HepG2 (cell line): ENCODE measurements at regions not wholly inside any gene's neighbourhood (a gene's known extent, or its start where the extent isn't known, plus 50 kb on each side); places are given as distances from the start of the nearest gene placed in this dataset.

Source experiments
- DDIT3 ChIP-seq: sonication (generic); formaldehyde crosslinking; IDR thresholded peaks from 2 replicates; pipeline ENCODE4 v1.4.0; 2020; ENCODE audit warnings: mild to moderate bottlenecking, missing genetic modification reagents
- ESRRA ChIP-seq: sonication (generic); formaldehyde crosslinking; IDR thresholded peaks from 2 replicates; pipeline ENCODE4 v1.5.1; 2020; ENCODE audit warnings: mild to moderate bottlenecking, low read depth, missing genetic modification reagents
- FLYWCH1 ChIP-seq: sonication (generic); formaldehyde crosslinking; IDR thresholded peaks from 2 replicates; pipeline ENCODE4 v1.8.1; 2023; ENCODE audit warnings: mild to moderate bottlenecking, missing genetic modification reagents
- GRHL1 ChIP-seq: sonication (generic); formaldehyde crosslinking; conservative IDR thresholded peaks from 2 replicates; pipeline ENCODE4 v1.8.0; 2022; ENCODE audit warnings: missing genetic modification reagents
- KDM3A ChIP-seq: IDR thresholded peaks from 2 replicates; pipeline ENCODE4 v1.6.1; 2018; ENCODE audit warnings: low read depth, missing compliant biosample characterization
- MIER2 ChIP-seq: IDR thresholded peaks from 2 replicates; pipeline ENCODE4 v1.6.1; 2016; ENCODE audit warnings: missing biosample characterization, missing genetic modification reagents
- NFE2 ChIP-seq: sonication (generic); formaldehyde crosslinking; IDR thresholded peaks from 2 replicates; pipeline ENCODE4 v1.4.0; 2020; ENCODE audit warnings: missing genetic modification reagents
- SIX4 ChIP-seq: sonication (generic); formaldehyde crosslinking; IDR thresholded peaks from 2 replicates; pipeline ENCODE4 v1.4.0; 2020; ENCODE audit warnings: missing genetic modification reagents
- ZBED4 ChIP-seq: sonication (generic); formaldehyde crosslinking; IDR thresholded peaks from 2 replicates; pipeline ENCODE4 v1.4.0; 2020; ENCODE audit warnings: missing genetic modification reagents, borderline replicate concordance
- ZBTB2 ChIP-seq: sonication (generic); formaldehyde crosslinking; IDR thresholded peaks from 2 replicates; pipeline ENCODE4 v1.8.0; 2022; ENCODE audit warnings: low read depth, missing genetic modification reagents
- ZNF367 ChIP-seq: sonication (generic); formaldehyde crosslinking; IDR thresholded peaks from 2 replicates; pipeline ENCODE4 v1.4.0; 2020; ENCODE audit warnings: missing genetic modification reagents, borderline replicate concordance
- ZNF430 ChIP-seq: sonication (generic); formaldehyde crosslinking; IDR thresholded peaks from 2 replicates; pipeline ENCODE4 v1.9.0; 2021; ENCODE audit warnings: mild to moderate bottlenecking, missing genetic modification reagents
- ZNF710 ChIP-seq: sonication (generic); formaldehyde crosslinking; IDR thresholded peaks from 2 replicates; pipeline ENCODE4 v1.5.0; 2020; ENCODE audit warnings: mild to moderate bottlenecking, missing genetic modification reagents, borderline replicate concordance
- ZNF766 ChIP-seq: sonication (generic); formaldehyde crosslinking; IDR thresholded peaks from 2 replicates; pipeline ENCODE4 v1.5.0; 2020; ENCODE audit warnings: missing genetic modification reagents, borderline replicate concordance
- TF ChIP-seq, protein P1 (sequence below): sonication (generic); formaldehyde crosslinking; IDR thresholded peaks from 2 replicates; pipeline ENCODE4 v1.4.0; 2020; ENCODE audit warnings: missing genetic modification reagents, borderline replicate concordance

DNA sequence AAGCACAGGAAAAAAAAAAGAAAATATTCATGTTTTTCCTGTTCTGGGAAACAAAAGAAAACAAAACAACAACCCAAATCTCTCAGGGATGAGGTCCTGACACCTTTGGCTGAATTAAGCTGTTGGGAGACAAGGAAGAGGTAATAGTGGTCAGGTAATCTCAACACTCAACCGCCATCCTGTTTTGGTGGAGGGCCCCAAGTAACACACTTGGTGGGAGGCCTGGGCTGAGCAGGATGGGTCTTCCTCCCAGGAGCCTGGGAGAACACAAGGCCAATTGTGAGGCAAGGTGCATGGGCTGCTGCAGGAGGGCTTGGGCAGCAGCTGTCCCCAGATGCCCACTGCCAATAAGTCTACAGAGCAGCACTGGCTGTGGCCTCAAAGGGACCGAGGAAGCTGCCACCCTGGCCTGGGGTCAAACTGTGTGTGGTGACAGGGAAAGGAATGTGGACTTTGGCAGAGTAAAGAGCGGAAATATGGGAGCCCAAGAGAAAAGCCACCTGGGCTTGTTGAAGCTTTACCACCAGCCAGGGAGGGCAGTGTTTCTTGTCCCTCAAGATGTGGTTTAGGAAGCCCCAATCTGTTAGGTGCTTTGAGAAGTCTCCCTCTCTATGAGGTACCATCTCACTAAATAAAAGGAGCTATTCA, 93.5 kb upstream of the SLC25A13 start (continued):
- TF ChIP-seq GRHL1 (CRISPR knock-in tag) (no peak), ZNF367 (CRISPR knock-in tag) (no peak), ZBTB2 (CRISPR knock-in tag) (no peak), ZNF710 (CRISPR knock-in tag) (no peak), DDIT3 (CRISPR knock-in tag) (no peak), KDM3A (CRISPR knock-in tag) (peak; percentile 87; the same call in 1 of the 2 replicates), SIX4 (CRISPR knock-in tag) (peak; percentile 66; the same call in 1 of the 2 replicates), NFE2 (CRISPR knock-in tag) (no peak), FLYWCH1 (CRISPR knock-in tag) (no peak), ZNF430 (CRISPR knock-in tag) (peak; percentile 87), MIER2 (CRISPR knock-in tag) (peak; percentile 84; the same call in 1 of the 2 replicates), ZNF766 (CRISPR knock-in tag) (0 out of 2 replicates have a peak, but pooled peaks have one; percentile 46), ZBED4 (CRISPR knock-in tag) (peak; percentile 29; the same call in 1 of the 2 replicates), ESRRA (CRISPR knock-in tag) (0 out of 2 replicates have a peak, but pooled peaks have one; percentile 35)
- TF ChIP-seq, protein P1, sequence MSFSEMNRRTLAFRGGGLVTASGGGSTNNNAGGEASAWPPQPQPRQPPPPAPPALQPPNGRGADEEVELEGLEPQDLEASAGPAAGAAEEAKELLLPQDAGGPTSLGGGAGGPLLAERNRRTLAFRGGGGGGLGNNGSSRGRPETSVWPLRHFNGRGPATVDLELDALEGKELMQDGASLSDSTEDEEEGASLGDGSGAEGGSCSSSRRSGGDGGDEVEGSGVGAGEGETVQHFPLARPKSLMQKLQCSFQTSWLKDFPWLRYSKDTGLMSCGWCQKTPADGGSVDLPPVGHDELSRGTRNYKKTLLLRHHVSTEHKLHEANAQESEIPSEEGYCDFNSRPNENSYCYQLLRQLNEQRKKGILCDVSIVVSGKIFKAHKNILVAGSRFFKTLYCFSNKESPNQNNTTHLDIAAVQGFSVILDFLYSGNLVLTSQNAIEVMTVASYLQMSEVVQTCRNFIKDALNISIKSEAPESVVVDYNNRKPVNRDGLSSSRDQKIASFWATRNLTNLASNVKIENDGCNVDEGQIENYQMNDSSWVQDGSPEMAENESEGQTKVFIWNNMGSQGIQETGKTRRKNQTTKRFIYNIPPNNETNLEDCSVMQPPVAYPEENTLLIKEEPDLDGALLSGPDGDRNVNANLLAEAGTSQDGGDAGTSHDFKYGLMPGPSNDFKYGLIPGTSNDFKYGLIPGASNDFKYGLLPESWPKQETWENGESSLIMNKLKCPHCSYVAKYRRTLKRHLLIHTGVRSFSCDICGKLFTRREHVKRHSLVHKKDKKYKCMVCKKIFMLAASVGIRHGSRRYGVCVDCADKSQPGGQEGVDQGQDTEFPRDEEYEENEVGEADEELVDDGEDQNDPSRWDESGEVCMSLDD (CRISPR knock-in tag) = no peak
